ENCODE measurements at regions not wholly inside any gene's neighbourhood (a gene's known extent, or its start where the extent isn't known, plus 50 kb on each side); places are given as distances from the start of the nearest gene placed in this dataset.

GRCh38 chr1:4344065-4344732, 310.2 kb upstream of the AJAP1 start:
- H3K27ac ChIP-seq = no peak overlapping the region
- no peaks in the 10 kb centered on the region for H3K27me3 ChIP-seq
- H3K36me3 ChIP-seq = no peaks in the 10 kb centered on the region
- H3K4me1 ChIP-seq = no peaks in the 10 kb centered on the region
- no peak overlapping the region for H3K4me3 ChIP-seq
- intact Hi-C loops (cut with DNase I; ENCODE audit: low total_unique reads) = no loop called here
- DNase-seq = no peak
- peaks cover 0 to 3% (median 0%) of the 10 kb centered on the region in 4 donors for H3K9me3 ChIP-seq
- 82 to 87% (median 83%) methylated on average over 18 of the region's 18 CpGs for WGBS, 5 donors
- no peak for TF ChIP-seq POLR2A (IDR thresholded peaks at IDR 0.05)

DNA sequence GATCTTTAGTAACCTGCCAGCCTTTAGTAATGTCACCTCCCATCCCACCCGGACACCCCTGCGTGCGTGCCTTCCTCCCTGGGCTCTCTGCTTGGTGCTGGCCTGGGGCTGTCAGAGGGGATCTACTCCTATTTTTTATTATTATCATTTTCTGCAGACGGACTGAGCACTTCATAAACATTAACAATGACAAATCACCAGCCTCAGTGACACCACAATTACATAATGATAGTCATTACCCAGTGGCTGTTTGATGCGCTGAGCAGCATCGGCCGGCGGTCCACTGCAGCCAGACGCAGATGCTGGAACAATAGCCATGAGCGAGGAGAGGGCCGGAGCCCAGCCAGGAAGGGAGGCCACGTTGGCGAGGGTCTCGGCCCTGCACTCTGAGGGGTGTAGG, 309.3 kb upstream of the AJAP1 start:
- intact Hi-C loops (cut with DNase I; ENCODE audit: low total_unique reads) = no loop called here
- H3K4me3 ChIP-seq = no peak overlapping the region
- no peak for DNase-seq
- no peaks in the 10 kb centered on the region for H3K36me3 ChIP-seq
- TF ChIP-seq, protein P1, sequence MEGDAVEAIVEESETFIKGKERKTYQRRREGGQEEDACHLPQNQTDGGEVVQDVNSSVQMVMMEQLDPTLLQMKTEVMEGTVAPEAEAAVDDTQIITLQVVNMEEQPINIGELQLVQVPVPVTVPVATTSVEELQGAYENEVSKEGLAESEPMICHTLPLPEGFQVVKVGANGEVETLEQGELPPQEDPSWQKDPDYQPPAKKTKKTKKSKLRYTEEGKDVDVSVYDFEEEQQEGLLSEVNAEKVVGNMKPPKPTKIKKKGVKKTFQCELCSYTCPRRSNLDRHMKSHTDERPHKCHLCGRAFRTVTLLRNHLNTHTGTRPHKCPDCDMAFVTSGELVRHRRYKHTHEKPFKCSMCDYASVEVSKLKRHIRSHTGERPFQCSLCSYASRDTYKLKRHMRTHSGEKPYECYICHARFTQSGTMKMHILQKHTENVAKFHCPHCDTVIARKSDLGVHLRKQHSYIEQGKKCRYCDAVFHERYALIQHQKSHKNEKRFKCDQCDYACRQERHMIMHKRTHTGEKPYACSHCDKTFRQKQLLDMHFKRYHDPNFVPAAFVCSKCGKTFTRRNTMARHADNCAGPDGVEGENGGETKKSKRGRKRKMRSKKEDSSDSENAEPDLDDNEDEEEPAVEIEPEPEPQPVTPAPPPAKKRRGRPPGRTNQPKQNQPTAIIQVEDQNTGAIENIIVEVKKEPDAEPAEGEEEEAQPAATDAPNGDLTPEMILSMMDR (IDR thresholded peaks at IDR 0.05) = no peak
- TF ChIP-seq EP300 (IDR thresholded peaks at IDR 0.05) = no peak
- no peak for TF ChIP-seq POLR2AphosphoS5 (IDR thresholded peaks at IDR 0.05)
- TF ChIP-seq POLR2A (IDR thresholded peaks at IDR 0.05) = no peak
- H3K9me3 ChIP-seq = peaks cover 0 to 3% (median 0%) of the 10 kb centered on the region in 4 donors
- H3K27ac ChIP-seq = no peak overlapping the region
- WGBS, 5 donors = 75 to 84% (median 80%) methylated on average over 14 of the region's 14 CpGs
- H3K4me1 ChIP-seq = no peaks in the 10 kb centered on the region
- no peaks in the 10 kb centered on the region for H3K27me3 ChIP-seq

DNA sequence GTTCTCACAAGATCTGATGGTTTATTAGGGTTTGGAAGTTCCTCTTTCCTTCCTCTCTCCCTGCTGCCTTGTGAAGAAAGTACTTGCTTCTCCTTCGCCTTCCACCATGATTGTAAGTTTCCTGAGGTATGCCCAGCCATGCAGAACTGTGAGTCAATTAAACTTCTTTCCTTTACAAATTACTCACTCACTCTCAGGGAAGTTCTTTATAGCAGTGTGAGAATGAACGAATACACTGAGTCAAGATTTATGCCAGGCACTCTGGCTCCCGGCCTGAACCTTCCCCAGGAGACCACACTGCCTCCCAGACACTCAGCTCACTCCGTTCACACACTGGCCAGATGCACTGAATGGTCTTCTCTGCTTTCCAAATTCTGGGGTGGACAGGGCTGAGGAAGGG, 308.3 kb upstream of the AJAP1 start:
- peaks cover 0 to 2% (median 0%) of the 10 kb centered on the region in 4 donors for H3K9me3 ChIP-seq
- H3K4me3 ChIP-seq = no peak overlapping the region
- H3K27ac ChIP-seq = no peak overlapping the region
- no peak for DNase-seq
- WGBS, 5 donors = 46 to 67% (median 61%) methylated on average over 4 of the region's 4 CpGs
- H3K27me3 ChIP-seq = peaks cover 0 to 8% (median 0%) of the 10 kb centered on the region in 3 donors
- intact Hi-C loops (cut with DNase I; ENCODE audit: low total_unique reads) = no loop called here
- H3K4me1 ChIP-seq = no peaks in the 10 kb centered on the region
- TF ChIP-seq POLR2AphosphoS5 (IDR thresholded peaks at IDR 0.05) = no peak
- TF ChIP-seq EP300 (IDR thresholded peaks at IDR 0.05) = no peak
- TF ChIP-seq, protein P1 (IDR thresholded peaks at IDR 0.05) = no peak
- TF ChIP-seq POLR2A (IDR thresholded peaks at IDR 0.05) = no peak
- H3K36me3 ChIP-seq = no peaks in the 10 kb centered on the region

DNA sequence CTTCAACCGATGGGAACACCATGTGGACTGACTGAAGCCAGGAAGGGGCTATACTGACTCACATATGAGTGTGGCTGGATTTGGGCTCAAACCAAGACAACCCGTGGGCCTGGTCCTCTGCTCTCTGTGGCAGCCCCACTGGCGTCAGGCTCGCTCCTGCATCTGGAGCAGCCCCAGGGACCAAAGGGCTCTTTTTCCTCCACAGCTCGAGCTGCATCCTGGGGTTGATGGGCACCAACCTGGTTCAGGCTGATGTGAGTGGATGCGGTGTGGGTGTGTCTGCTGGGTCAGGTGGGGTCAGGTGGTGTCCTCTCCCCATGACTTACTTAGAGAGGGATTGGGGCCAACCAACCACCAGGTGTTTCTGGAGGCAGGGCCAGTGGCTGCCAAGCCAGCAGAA, 303.0 kb upstream of the AJAP1 start:
- Histone ChIP-seq H3K27me3 (peaks cover 0 to 22% (median 0%) of the 10 kb centered on the region in 3 donors), H3K4me3 (no peak overlapping the region), H3K9me3 (no peaks in the 10 kb centered on the region), H3K4me1 (no peaks in the 10 kb centered on the region), H3K36me3 (no peaks in the 10 kb centered on the region), H3K27ac (no peak overlapping the region)
- no peak for TF ChIP-seq POLR2AphosphoS5 (IDR thresholded peaks at IDR 0.05)
- no peak for TF ChIP-seq EP300 (IDR thresholded peaks at IDR 0.05)
- no peak for DNase-seq
- intact Hi-C loops (cut with DNase I; ENCODE audit: low total_unique reads) = no loop called here
- 83 to 100% (median 92%) methylated on average over 3 to 6 of the region's 6 CpGs for WGBS, 5 donors

DNA sequence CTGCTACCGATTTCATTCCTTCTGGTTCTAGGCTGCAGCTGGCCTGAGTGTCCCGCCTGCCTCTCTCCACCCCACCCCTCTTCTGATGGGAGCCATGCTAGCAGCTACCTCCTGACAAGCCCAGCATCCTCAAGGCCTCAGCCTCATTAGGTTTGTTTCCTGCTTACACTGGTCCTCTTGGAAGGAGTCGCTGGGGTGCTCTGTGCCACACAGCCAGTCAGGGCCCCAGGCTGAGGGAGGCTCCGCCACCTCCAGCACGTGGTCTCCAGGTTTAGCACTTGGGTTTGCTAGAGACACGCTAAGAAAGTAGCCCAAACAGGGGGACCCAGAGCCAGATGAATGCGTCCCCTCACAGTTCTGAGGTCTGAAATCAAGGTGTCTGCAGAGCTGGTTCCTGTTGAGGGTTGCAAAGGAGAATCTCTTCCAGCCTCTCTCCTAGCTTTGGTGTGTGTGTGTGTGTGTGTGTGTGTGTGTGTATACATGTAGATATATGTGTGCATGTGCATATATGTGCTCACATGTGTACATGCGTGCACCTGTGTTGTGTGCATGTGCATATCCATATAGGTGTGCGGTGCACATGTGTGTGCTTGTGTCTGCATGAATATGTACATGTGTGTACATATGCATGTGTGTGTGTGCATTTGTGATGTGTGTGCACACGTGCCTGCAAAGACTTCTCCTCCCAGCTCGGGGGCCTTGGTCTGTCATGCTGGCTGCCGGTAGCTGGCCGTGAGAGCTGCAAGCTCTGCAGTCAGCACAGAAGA, 301.1 kb upstream of the AJAP1 start:
- intact Hi-C loops (cut with DNase I; ENCODE audit: low total_unique reads) = no loop called here
- TF ChIP-seq POLR2A (IDR thresholded peaks at IDR 0.05) = no peak
- no peak for TF ChIP-seq POLR2AphosphoS5 (IDR thresholded peaks at IDR 0.05)
- TF ChIP-seq, protein P1 (IDR thresholded peaks at IDR 0.05) = no peak
- no peak for TF ChIP-seq EP300 (IDR thresholded peaks at IDR 0.05)
- Histone ChIP-seq H3K9me3 (no peaks in the 10 kb centered on the region), H3K4me3 (no peak overlapping the region), H3K27me3 (peaks cover 0 to 38% (median 0%) of the 10 kb centered on the region in 3 donors), H3K27ac (no peak overlapping the region), H3K36me3 (no peaks in the 10 kb centered on the region), H3K4me1 (no peaks in the 10 kb centered on the region)
- no peak for DNase-seq
- WGBS, 5 donors = 74 to 86% (median 83%) methylated on average over 9 to 13 of the region's 13 CpGs
